ENCODE measurements at regions not wholly inside any gene's neighbourhood (a gene's known extent, or its start where the extent isn't known, plus 50 kb on each side); places are given as distances from the start of the nearest gene placed in this dataset.
"Not testable (repeated sequence)": the region's sequence is repeated elsewhere in the genome, so short reads cannot be mapped to it uniquely, and the experiment has no call there.

GRCh38 chr22:33221568-33221967 is 163.4 kb upstream of the SYN3 start:
- DNase-seq = no peak

DNA sequence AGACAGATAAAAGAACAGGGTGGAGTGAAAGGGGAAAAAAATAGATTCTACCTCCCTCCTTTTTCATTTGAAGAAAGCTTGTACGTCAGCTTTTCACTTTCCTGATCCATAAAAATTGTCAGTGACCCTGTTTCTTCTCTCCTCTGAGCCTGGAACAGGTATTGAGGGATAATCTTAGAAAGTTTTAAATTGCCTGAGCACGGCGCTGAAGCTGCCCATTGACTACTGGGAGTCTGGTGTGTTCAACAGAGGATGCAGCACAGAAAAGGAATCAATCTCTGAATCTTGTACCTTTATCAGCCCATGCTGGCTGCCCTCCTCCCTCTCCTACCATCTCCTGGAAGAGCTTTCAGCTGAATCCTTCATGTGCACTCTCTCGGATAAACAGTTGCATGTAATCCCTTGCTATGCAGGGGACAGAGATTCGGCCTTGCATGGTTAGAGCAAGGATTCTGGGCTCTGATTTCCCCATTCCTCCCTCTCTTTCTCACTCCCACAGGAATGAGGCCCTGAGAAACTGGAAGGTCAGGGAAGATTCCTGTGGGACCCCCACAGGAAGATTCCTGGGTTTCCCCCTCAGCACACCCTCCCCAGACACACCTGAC is 162.4 kb upstream of the SYN3 start:
- DNase-seq = no peak

GRCh38 chr22:33219648-33220384 is 161.6 kb upstream of the SYN3 start:
- DNase-seq = no peak

- DNase-seq = no peak
These were observed 155.3 kb upstream of the SYN3 start for GRCh38 chr22:33213383-33214075.

DNA sequence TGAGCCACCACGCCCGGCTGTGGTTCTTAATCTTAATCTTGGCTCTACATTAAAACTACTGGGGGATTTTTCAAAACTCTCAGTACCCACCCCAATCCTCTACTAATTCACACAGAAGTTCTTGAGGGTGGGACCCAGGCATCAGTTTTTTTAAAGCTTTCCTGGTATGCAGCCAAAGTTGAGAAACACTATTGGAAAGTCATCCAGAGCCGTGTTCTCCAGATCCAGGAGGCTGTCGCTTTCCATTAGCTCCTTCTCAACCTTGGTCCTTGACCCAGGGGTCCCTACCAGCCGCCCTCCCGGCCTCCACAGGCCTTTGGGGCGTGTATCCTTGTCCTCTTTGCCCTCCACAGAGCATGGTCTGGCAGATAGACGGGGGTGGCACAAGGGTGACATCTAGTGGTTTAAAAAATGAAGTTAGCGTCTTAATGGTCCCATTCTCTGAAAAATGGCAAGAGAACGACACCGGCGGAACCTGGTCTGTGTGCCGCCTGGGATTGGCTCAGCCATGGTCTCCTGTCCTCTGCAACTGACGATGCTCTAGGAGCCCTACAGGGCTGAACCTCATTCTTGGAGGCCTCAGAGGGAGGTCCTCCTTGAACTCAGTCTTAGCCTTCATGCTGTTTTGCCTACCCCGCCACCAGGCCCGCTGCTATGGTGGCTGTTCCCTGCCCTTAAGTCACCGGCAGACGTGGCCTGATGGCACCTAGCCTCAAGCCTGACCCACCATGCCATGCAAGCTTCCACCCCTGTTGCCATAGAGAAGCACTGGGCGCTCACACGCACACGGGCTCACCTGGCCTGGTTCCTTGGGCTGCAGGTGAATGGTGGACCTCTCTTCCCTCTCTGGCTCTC is 152.0 kb upstream of the SYN3 start:
- no peak for DNase-seq

DNA sequence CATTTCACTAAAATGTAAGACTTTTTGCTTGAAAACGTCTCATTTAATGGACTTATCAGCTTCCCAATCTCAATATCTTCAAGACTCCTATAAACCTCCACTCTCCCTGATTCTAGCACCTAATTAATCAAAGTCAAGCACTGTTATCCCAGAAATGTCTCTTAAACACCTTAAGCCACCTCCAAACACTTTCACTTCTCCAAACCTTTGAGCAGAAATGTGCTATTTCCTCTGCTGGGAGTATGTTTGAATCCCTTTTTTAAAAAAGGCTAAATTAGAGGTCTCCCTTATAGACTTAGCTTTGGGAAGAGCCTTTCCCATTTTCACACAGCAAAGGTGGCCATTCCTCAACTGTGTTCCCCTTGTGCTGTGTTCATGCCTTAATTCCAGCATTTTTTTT is 146.2 kb upstream of the SYN3 start:
- no peak for DNase-seq

GRCh38 chr22:33202455-33202854 is 144.3 kb upstream of the SYN3 start:
- DNase-seq = no peak

GRCh38 chr22:33194529-33195077 is 136.4 kb upstream of the SYN3 start:
- no peak for DNase-seq

DNA sequence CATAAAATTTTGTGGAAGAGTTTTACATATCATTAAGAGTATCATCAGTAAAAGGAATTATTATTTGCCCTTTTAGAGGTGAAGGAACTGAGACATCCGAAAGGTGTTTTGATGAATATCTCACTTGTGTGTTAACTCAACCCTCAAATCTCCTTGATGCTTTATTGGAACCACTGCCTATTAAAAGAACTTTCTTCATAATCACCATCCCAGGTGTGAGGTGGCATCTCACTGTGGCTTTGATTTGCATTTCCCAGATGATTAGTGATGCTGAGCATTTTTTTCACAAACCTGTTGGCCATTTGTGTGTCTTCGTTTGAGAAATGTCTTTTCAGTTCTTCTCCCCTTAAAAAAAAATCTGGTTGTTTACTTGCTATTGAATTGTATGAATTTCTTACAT is 134.0 kb upstream of the SYN3 start:
- DNase-seq = no peak

DNA sequence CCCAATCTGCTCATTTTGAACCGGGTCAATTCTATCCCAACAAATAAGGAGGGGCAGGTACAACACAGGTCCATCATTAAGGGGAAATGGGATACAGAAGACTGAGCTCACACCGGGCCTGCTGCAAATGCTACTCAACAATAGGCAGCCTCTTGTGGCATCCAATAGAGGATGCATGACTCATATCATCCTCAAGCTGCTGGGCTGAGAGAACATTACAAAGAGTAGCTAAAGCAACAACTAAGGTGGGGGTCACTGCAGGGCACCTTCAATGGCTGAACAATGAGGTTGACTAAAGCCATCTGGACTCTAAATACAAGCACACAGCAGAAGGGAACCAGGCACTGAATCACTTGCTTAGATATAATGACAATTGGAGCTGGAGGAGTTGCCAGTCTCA is 130.1 kb upstream of the SYN3 start:
- no peak for DNase-seq

GRCh38 chr22:33186816-33187215 is 128.6 kb upstream of the SYN3 start:
- DNase-seq = no peak

- DNase-seq = no peak
These were observed 122.2 kb upstream of the SYN3 start for GRCh38 chr22:33180356-33180755.

- DNase-seq = no peak
These were observed 110.0 kb upstream of the SYN3 start for GRCh38 chr22:33167998-33168790.

- DNase-seq = no peak
These were observed 108.0 kb upstream of the SYN3 start for GRCh38 chr22:33166206-33166605.

- no peak for DNase-seq
These were observed 105.6 kb upstream of the SYN3 start for GRCh38 chr22:33163815-33164214.

- DNase-seq = no peak
These were observed 104.0 kb upstream of the SYN3 start for GRCh38 chr22:33162196-33162595.

- DNase-seq = no peak
These were observed 102.3 kb upstream of the SYN3 start for GRCh38 chr22:33160525-33160924.

- not testable (repeated sequence) for DNase-seq
These were observed 96.8 kb upstream of the SYN3 start for GRCh38 chr22:33154967-33155366.

DNA sequence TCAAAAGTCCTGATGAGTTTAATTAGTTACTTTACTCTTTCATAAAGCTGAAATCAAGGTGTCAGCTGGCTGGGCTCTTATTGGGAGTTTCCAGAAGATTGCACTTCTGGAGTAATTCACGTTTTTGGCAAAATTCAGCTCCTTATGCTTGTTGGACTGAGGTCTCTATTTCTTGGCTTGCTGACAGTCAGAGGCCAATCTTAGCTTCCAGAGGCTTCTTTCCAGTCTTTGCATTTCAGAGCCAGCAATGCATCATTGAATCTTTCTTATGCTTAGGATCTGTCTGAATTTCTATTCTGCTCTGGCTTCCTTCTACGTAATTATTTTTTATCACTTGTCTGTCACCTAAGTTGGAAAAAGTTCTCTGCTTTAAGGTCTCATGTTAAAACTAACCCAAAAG is 91.4 kb upstream of the SYN3 start:
- DNase-seq = no peak

DNA sequence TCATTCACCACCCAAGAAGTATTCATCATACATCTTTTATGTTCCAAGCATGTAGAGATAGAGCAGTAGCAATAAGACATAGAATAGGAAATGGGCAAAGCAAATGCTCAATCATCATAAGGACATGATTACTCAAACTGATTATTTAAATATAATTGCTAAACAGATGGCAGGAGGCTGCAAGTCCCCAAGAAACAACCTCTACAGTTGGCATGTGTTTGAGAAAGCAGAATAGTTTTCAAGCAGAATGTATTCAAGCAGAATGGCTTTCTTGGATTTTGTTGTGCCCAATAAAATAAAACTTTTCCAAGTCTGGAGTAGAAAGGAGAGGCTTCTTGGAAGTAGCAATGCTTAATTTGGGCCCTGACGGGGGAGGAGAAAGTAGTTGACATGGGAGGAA is 86.5 kb upstream of the SYN3 start:
- DNase-seq = no peak

GRCh38 chr22:33142282-33143055 is 84.3 kb upstream of the SYN3 start:
- DNase-seq = no peak
